ENCODE measurements at regions not wholly inside any gene's neighbourhood (a gene's known extent, or its start where the extent isn't known, plus 50 kb on each side); places are given as distances from the start of the nearest gene placed in this dataset.

GRCh38 chr13:63094717-63095116 lies 1679.1 kb upstream of the PCDH20 start:
- no peak for DNase-seq

- DNase-seq: no peak
These were observed 1678.3 kb upstream of the PCDH20 start for GRCh38 chr13:63093907-63094469.

- no peak for DNase-seq
These were observed 1676.8 kb upstream of the PCDH20 start for GRCh38 chr13:63092456-63092855.

- no peak for DNase-seq
These were observed 1674.9 kb upstream of the PCDH20 start for GRCh38 chr13:63090524-63090923.

GRCh38 chr13:63088226-63088625 lies 1672.6 kb upstream of the PCDH20 start:
- DNase-seq: no peak

- DNase-seq: no peak
These were observed 1670.6 kb upstream of the PCDH20 start for GRCh38 chr13:63086286-63086685.

GRCh38 chr13:63085851-63086250 lies 1670.2 kb upstream of the PCDH20 start:
- no peak for DNase-seq

- no peak for DNase-seq
These were observed 1665.9 kb upstream of the PCDH20 start for GRCh38 chr13:63081400-63082014.

- DNase-seq: no peak
These were observed 1659.5 kb upstream of the PCDH20 start for GRCh38 chr13:63075126-63075525.

- DNase-seq: no peak
These were observed 1634.6 kb upstream of the PCDH20 start for GRCh38 chr13:63050287-63050686.

GRCh38 chr13:63048653-63049052 lies 1633.0 kb upstream of the PCDH20 start:
- no peak for DNase-seq

GRCh38 chr13:63044589-63045313 lies 1629.1 kb upstream of the PCDH20 start:
- DNase-seq: no peak

- no peak for DNase-seq
These were observed 1627.0 kb upstream of the PCDH20 start for GRCh38 chr13:63042686-63043085.

GRCh38 chr13:63041640-63042414 lies 1626.2 kb upstream of the PCDH20 start:
- DNase-seq: no peak

- DNase-seq: no peak
These were observed 1610.7 kb upstream of the PCDH20 start for GRCh38 chr13:63026285-63026797.

- DNase-seq: no peak
These were observed 1610.1 kb upstream of the PCDH20 start for GRCh38 chr13:63025741-63026140.

GRCh38 chr13:63024458-63024857 lies 1608.8 kb upstream of the PCDH20 start:
- DNase-seq: no peak

GRCh38 chr13:63011996-63012395 lies 1596.3 kb upstream of the PCDH20 start:
- DNase-seq: no peak

- no peak for DNase-seq
These were observed 1594.5 kb upstream of the PCDH20 start for GRCh38 chr13:63010072-63010658.

- no peak for DNase-seq
These were observed 1590.0 kb upstream of the PCDH20 start for GRCh38 chr13:63005625-63006024.

GRCh38 chr13:62997696-62998095 lies 1582.0 kb upstream of the PCDH20 start:
- no peak for DNase-seq

- DNase-seq: no peak
These were observed 1581.5 kb upstream of the PCDH20 start for GRCh38 chr13:62997038-62997599.

GRCh38 chr13:62973804-62974203 lies 1558.2 kb upstream of the PCDH20 start:
- no peak for DNase-seq
